K562 (cell line): ENCODE measurements at regions not wholly inside any gene's neighbourhood (a gene's known extent, or its start where the extent isn't known, plus 50 kb on each side); places are given as distances from the start of the nearest gene placed in this dataset.

Source experiments
- CBFB ChIP-seq: sonication (generic); formaldehyde crosslinking; IDR thresholded peaks from 2 replicates; pipeline ENCODE4 v1.4.0; 2020; ENCODE audit warnings: mild to moderate bottlenecking, missing genetic modification reagents
- HDAC3 ChIP-seq: fragments of 450-650 bp; IDR thresholded peaks from 2 replicates; pipeline ENCODE4 v1.6.1; 2018; ENCODE audit warnings: borderline replicate concordance, mild to moderate bottlenecking, moderate library complexity; ENCODE audit not compliant: partially characterized antibody
- SIRT6 ChIP-seq: IDR thresholded peaks from one replicate; pipeline ENCODE4 v1.6.1; 2012; ENCODE audit warnings: low read depth, mild to moderate bottlenecking, control low read depth, inconsistent platforms, low read length, moderate library complexity
- SMARCA5 ChIP-seq: fragments of 450-650 bp; IDR thresholded peaks from 2 replicates; pipeline ENCODE4 v1.6.1; 2016
- XRCC3 ChIP-seq: fragments of 450-650 bp; IDR thresholded peaks from 2 replicates; pipeline ENCODE4 v1.6.1; 2017; ENCODE audit warnings: mild to moderate bottlenecking, moderate library complexity
- TF ChIP-seq, protein P1 (sequence below): fragments of 250-450 bp; sonication (Bioruptor Pico); IDR thresholded peaks from 2 replicates; pipeline ENCODE4 v1.8.0; 2021; ENCODE audit warnings: mild to moderate bottlenecking, moderate library complexity
- TF ChIP-seq, protein P2 (sequence below), 2 experiments: IDR thresholded peaks; 2 replicates each; pipeline ENCODE4 v1.6.1; 2011; ENCODE audit warnings: borderline replicate concordance in 1 of 2, control low read depth in 1 of 2, low read depth in 1 of 2, low read length in 1 of 2, mild to moderate bottlenecking in 1 of 2, mixed read lengths in 1 of 2, moderate library complexity in 1 of 2; ENCODE audit not compliant: insufficient read depth in 1 of 2, insufficient read length in 1 of 2, poor library complexity in 1 of 2, severe bottlenecking in 1 of 2; ENCODE audit errors: extremely low read depth in 1 of 2
- TF ChIP-seq, protein P3 (sequence below): fragments of 450-650 bp; conservative IDR thresholded peaks from 2 replicates; pipeline ENCODE4 v1.6.1; 2016; ENCODE audit warnings: missing genetic modification characterization, low read depth, mild to moderate bottlenecking, control low read depth, missing compliant biosample characterization

DNA sequence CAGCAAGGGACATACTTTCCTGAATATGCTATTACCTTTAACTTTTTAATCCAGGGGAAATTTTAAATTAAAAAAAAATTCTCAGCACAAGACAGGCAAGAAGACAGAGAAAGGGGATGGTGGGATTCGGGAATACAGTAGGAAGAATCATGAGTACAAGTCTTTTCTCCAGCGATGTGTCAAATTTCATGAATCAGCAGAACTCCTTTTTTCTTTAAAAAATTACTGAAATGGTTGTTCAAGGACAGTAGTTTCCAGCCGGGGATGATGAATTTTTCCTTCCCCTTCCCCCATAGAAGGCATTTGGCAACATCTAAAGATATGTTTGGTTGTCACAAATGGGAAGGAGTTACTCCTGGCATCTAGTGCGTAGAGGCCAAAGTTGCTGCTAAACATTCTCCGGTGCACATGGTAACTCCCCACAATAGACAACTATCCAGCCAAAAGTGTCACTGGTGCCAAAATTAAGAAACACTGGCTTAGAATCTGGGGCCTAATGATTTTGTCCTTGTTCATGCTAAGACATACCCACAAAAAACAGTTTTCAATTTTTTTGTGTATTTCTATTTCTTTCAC is 450.2 kb downstream of the CBLN4 start (continued):
- TF ChIP-seq, protein P1, sequence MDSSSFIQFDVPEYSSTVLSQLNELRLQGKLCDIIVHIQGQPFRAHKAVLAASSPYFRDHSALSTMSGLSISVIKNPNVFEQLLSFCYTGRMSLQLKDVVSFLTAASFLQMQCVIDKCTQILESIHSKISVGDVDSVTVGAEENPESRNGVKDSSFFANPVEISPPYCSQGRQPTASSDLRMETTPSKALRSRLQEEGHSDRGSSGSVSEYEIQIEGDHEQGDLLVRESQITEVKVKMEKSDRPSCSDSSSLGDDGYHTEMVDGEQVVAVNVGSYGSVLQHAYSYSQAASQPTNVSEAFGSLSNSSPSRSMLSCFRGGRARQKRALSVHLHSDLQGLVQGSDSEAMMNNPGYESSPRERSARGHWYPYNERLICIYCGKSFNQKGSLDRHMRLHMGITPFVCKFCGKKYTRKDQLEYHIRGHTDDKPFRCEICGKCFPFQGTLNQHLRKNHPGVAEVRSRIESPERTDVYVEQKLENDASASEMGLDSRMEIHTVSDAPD = no peak
- TF ChIP-seq XRCC3 = no peak
- TF ChIP-seq HDAC3 = no peak
- TF ChIP-seq, protein P2, sequence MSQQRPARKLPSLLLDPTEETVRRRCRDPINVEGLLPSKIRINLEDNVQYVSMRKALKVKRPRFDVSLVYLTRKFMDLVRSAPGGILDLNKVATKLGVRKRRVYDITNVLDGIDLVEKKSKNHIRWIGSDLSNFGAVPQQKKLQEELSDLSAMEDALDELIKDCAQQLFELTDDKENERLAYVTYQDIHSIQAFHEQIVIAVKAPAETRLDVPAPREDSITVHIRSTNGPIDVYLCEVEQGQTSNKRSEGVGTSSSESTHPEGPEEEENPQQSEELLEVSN (IDR thresholded peaks at IDR 0.05; ENCODE audit: borderline replicate concordance in 1 of 2, extremely low read depth in 1 of 2, insufficient read depth in 1 of 2, insufficient read length in 1 of 2, low read depth in 1 of 2, low read length in 1 of 2, poor library complexity in 1 of 2, severe bottlenecking in 1 of 2) = no peak
- no peak for TF ChIP-seq SMARCA5
- TF ChIP-seq SIRT6 = no peak
- TF ChIP-seq, protein P3, sequence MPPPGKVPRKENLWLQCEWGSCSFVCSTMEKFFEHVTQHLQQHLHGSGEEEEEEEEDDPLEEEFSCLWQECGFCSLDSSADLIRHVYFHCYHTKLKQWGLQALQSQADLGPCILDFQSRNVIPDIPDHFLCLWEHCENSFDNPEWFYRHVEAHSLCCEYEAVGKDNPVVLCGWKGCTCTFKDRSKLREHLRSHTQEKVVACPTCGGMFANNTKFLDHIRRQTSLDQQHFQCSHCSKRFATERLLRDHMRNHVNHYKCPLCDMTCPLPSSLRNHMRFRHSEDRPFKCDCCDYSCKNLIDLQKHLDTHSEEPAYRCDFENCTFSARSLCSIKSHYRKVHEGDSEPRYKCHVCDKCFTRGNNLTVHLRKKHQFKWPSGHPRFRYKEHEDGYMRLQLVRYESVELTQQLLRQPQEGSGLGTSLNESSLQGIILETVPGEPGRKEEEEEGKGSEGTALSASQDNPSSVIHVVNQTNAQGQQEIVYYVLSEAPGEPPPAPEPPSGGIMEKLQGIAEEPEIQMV (tag) = no peak
- no peak for TF ChIP-seq CBFB (CRISPR knock-in tag)
